ENCODE measurements at regions not wholly inside any gene's neighbourhood (a gene's known extent, or its start where the extent isn't known, plus 50 kb on each side); places are given as distances from the start of the nearest gene placed in this dataset.

DNA sequence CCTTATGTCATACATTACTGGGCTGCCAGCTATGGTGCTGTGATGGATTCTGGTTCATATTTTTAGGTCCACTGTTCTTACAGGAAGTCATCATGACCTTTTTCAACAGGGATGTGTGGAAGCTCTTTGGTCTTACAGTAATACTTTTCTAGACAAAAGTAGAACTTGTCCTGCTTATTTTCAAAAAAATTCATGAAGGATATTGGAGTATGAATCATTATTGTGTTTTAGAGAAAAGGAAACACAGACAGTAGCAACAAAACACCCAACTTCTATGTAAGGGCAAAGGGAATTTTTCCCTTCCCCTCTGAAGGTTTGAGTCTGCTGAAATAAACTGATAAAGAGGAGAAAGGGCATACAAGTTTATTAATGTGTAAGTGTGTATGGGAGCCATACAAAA is 54.7 kb upstream of the FAM9C start:
- no peak for DNase-seq

DNA sequence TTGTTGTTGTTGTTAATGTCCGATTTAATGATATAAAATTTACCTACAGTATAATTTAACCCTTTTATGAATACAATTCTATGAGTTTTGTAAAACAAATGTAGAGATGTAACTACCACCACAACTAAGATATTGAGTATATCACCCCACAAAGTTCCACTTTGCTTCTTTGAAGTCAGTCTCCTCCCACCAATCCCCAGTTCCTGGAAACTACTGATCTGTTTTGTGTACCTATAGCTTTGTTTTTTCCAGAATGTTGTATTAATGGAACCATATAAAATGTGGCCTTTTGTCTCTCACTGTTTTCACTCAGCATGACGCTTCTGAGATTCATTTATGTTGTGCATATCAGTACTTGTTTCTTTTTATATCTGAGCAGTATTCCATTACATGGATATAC is 52.3 kb upstream of the FAM9C start:
- DNase-seq: no peak

DNA sequence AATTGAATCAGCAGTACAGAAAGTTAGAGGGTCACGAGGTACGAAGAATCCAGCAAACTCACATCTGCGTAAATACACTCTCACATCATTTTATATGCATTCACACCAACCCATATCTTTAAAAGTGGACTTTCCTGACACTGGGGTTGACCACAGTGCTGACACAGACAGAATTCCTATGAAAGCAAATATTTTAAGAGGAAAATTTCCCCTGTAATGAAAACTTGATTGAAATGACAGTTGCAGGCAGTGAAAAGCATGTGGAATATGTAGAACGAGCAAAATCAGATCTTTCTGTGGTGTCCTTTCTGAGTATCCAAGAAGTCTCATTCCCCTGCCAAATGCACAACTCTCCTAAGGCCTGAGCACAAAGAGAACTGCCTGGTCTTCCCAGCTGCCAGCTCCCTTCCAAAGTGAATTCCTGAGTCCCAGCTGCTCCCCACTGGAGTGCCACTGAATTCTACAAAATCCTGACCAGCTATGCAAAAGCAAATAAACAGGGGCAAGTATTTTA is 50.5 kb upstream of the FAM9C start:
- DNase-seq: no peak

DNA sequence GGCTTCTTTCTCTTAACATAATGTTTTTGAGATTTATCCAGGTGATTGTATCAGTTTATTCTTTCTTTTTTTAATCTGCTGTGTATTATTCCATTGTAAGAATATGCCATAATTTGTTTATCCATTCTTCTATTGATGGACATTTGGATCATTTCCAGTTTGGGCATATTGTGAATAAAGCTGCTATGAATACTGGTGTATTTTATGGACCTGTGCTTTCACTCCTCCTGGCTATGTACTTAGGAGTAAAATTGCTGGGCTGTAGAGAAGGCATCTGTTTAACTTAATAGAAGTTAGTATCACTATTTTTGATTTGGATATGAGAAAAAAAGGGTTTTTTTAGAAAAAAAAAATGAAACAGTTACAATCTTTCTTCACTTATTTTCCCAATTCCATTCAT is 50.0 kb upstream of the FAM9C start:
- no peak for DNase-seq

All from NCI-H774 (cell line).